H1 (cell line): ENCODE measurements at regions not wholly inside any gene's neighbourhood (a gene's known extent, or its start where the extent isn't known, plus 50 kb on each side); places are given as distances from the start of the nearest gene placed in this dataset.
A peak's percentile ranks its signal among the peaks of the same experiment; 100 is the strongest.

ENCODE experiments used
- CTCF ChIA-PET: fragments of 300-600 bp; sonication (Branson Sonifier 250); formaldehyde crosslinking; loops from one replicate; lab custom pipeline; 2021; ENCODE audit not compliant: partially characterized antibody; lab: Charles Lee
- POLR2A ChIA-PET: fragments of 300-600 bp; sonication (Branson Sonifier 250); formaldehyde crosslinking; loops from one replicate; lab custom pipeline; 2021; ENCODE audit warnings: inconsistent platforms; ENCODE audit not compliant: partially characterized antibody; lab: Charles Lee
- DNase-seq, 2 experiments: peaks; one replicate each; pipeline versions ENCODE4 v3.0.0 to v3.0.0-alpha.2; 2010 to 2022; ENCODE audit warnings: low spot score in 2 of 2, low read depth in 1 of 2, mixed read lengths in 1 of 2
- FAIRE-seq: peaks from 2 replicates; lab custom pipeline; 2011; peaks lifted over from hg19 to GRCh38; lab: Jason Lieb, UNC
- H2AFZ ChIP-seq: 2 replicates; pipeline ENCODE4 v1.8.1; 2012; ENCODE audit warnings: low read length, inconsistent platforms
- H2AK5ac ChIP-seq: 2 replicates; pipeline ENCODE4 v1.6.1; 2013; ENCODE audit warnings: low read depth, low read length
- H2BK120ac ChIP-seq: replicated peaks from 2 replicates; pipeline ENCODE3; 2013; ENCODE audit warnings: low read depth, low read length, inconsistent platforms
- H2BK12ac ChIP-seq: 2 replicates; pipeline ENCODE4 v1.6.1; 2013; ENCODE audit warnings: low read depth, low read length
- H2BK15ac ChIP-seq: 2 replicates; pipeline ENCODE4 v1.6.1; 2013; ENCODE audit warnings: low read length
- H2BK20ac ChIP-seq: 2 replicates; pipeline ENCODE4 v1.6.1; 2013; ENCODE audit warnings: low read length
- H2BK5ac ChIP-seq: 2 replicates; pipeline ENCODE4 v1.6.1; 2013; ENCODE audit warnings: low read depth, low read length
- H3K14ac ChIP-seq: 2 replicates; pipeline ENCODE4 v1.6.1; 2013; ENCODE audit warnings: inconsistent platforms; ENCODE audit not compliant: insufficient read length
- H3K18ac ChIP-seq: 2 replicates; pipeline ENCODE4 v1.6.1; 2013; ENCODE audit warnings: low read length; ENCODE audit errors: extremely low read depth
- H3K23ac ChIP-seq: 2 replicates; pipeline ENCODE4 v1.6.1; 2013; ENCODE audit warnings: inconsistent platforms; ENCODE audit not compliant: insufficient read length
- H3K23me2 ChIP-seq: 2 replicates; pipeline ENCODE4 v1.6.1; 2013; ENCODE audit warnings: low read depth, low read length
- H3K27ac ChIP-seq: 2 replicates; pipeline ENCODE4 v1.6.1; 2011; ENCODE audit warnings: low read depth, low read length, inconsistent platforms
- H3K27me3 ChIP-seq, 4 experiments: replicated peaks in 1 of 4; 1 replicate in 1 of 4; 2 replicates in 3 of 4; pipeline versions ENCODE4 v1.6.1 to v1.8.1; 2011 to 2013; ENCODE audit warnings: low read length in 3 of 4, mild to moderate bottlenecking in 3 of 4, inconsistent platforms in 2 of 4, mixed read lengths in 2 of 4, moderate library complexity in 1 of 4; ENCODE audit not compliant: control insufficient read depth in 3 of 4, insufficient read depth in 3 of 4; ENCODE audit errors: extremely low read depth in 1 of 4
- H3K36me3 ChIP-seq, 4 experiments: 2 replicates each; pipeline versions ENCODE4 v1.6.1 to v1.8.1; 2011 to 2013; ENCODE audit warnings: mild to moderate bottlenecking in 4 of 4, low read length in 3 of 4, moderate library complexity in 2 of 4, control low read depth in 1 of 4, inconsistent platforms in 1 of 4; ENCODE audit not compliant: insufficient read depth in 4 of 4, control insufficient read depth in 2 of 4
- H3K4ac ChIP-seq: replicated peaks from 2 replicates; pipeline ENCODE3; 2013; ENCODE audit warnings: low read length, low read depth, mixed read lengths, inconsistent platforms; ENCODE audit not compliant: insufficient read length
- H3K4me1 ChIP-seq, 4 experiments: replicated peaks in 1 of 4; 1 replicate in 1 of 4; 2 replicates in 3 of 4; pipeline versions ENCODE4 v1.6.1 to v1.8.1; 2011 to 2013; ENCODE audit warnings: low read length in 3 of 4, inconsistent platforms in 2 of 4, mixed read lengths in 1 of 4; ENCODE audit not compliant: insufficient read depth in 4 of 4, control insufficient read depth in 3 of 4
- H3K4me2 ChIP-seq, 2 experiments: 2 replicates each; pipeline versions ENCODE4 v1.6.1 to v1.8.1; 2011 to 2013; ENCODE audit warnings: low read depth in 2 of 2, low read length in 2 of 2, control low read depth in 1 of 2, inconsistent platforms in 1 of 2, mild to moderate bottlenecking in 1 of 2; ENCODE audit not compliant: insufficient read depth in 1 of 2
- H3K4me3 ChIP-seq, 4 experiments: fragments of 200-600, 300-600 bp in 1 of 4; sonication (generic), shearing (Covaris generic), sonication (Bioruptor Twin) in 1 of 4; 2 replicates each; pipeline versions ENCODE4 v1.5.1 to v1.8.1; 2011 to 2016; ENCODE audit warnings: low read length in 4 of 4, low read depth in 3 of 4, control low read depth in 2 of 4, inconsistent platforms in 2 of 4, mild to moderate bottlenecking in 2 of 4, mixed read lengths in 1 of 4, moderate library complexity in 1 of 4; ENCODE audit not compliant: insufficient read depth in 2 of 4; ENCODE audit errors: extremely low read depth in 1 of 4
- H3K56ac ChIP-seq: replicated peaks from 2 replicates; pipeline ENCODE3; 2013; ENCODE audit warnings: low read depth, mild to moderate bottlenecking, mixed read lengths, low read length, inconsistent platforms; ENCODE audit not compliant: insufficient read length
- H3K79me1 ChIP-seq: 2 replicates; pipeline ENCODE4 v1.6.1; 2013; ENCODE audit warnings: low read depth, low read length, control low read depth
- H3K79me2 ChIP-seq, 2 experiments: 2 replicates each; pipeline versions ENCODE4 v1.6.1 to v1.8.1; 2012 to 2013; ENCODE audit warnings: low read length in 2 of 2, mild to moderate bottlenecking in 2 of 2, inconsistent platforms in 1 of 2; ENCODE audit not compliant: insufficient read depth in 2 of 2, control insufficient read depth in 1 of 2
- H3K9ac ChIP-seq, 4 experiments: replicated peaks in 1 of 4; 1 replicate in 1 of 4; 2 replicates in 3 of 4; pipeline versions ENCODE4 v1.6.1 to v1.8.1; 2011 to 2013; ENCODE audit warnings: low read depth in 3 of 4, low read length in 3 of 4, control low read depth in 2 of 4, mild to moderate bottlenecking in 2 of 4, moderate library complexity in 2 of 4, inconsistent platforms in 1 of 4; ENCODE audit errors: extremely low read depth in 1 of 4
- H3K9me3 ChIP-seq, 2 experiments: 2 replicates each; pipeline versions ENCODE4 v1.6.1 to v1.8.1; 2012 to 2013; ENCODE audit warnings: mild to moderate bottlenecking in 2 of 2, moderate library complexity in 2 of 2, control low read depth in 1 of 2, inconsistent platforms in 1 of 2, low read depth in 1 of 2, low read length in 1 of 2, mixed read lengths in 1 of 2; ENCODE audit not compliant: insufficient read depth in 2 of 2
- H4K20me1 ChIP-seq, 2 experiments: replicated peaks in 1 of 2; 2 replicates each; pipeline versions ENCODE3 to v1.8.1; 2011 to 2013; ENCODE audit warnings: inconsistent platforms in 2 of 2, low read length in 2 of 2, mild to moderate bottlenecking in 1 of 2; ENCODE audit not compliant: insufficient read depth in 2 of 2, control insufficient read depth in 1 of 2
- H4K5ac ChIP-seq: 2 replicates; pipeline ENCODE4 v1.6.1; 2013; ENCODE audit warnings: low read length, low read depth, mixed read lengths, inconsistent platforms; ENCODE audit not compliant: insufficient read length
- H4K8ac ChIP-seq: 2 replicates; pipeline ENCODE4 v1.8.0; 2013; ENCODE audit warnings: mild to moderate bottlenecking, moderate library complexity, low read length, inconsistent platforms; ENCODE audit not compliant: insufficient read depth; ENCODE audit errors: extremely low read depth
- H4K91ac ChIP-seq: replicated peaks from 2 replicates; pipeline ENCODE3; 2013; ENCODE audit warnings: low read length, mixed read lengths, inconsistent platforms; ENCODE audit not compliant: insufficient read length
- EZH2 ChIP-seq: fragments of 200-600 bp; sonication (generic); IDR thresholded peaks from 2 replicates; pipeline ENCODE4 v1.7.1; 2012; ENCODE audit warnings: low read depth, mild to moderate bottlenecking, moderate library complexity, low read length, inconsistent platforms; ENCODE audit not compliant: severe bottlenecking
- NRF1 ChIP-seq: IDR thresholded peaks from 2 replicates; pipeline ENCODE4 v1.6.1; 2011; ENCODE audit warnings: mild to moderate bottlenecking, low read depth, low read length, improper control_type of control experiment
- POU5F1 ChIP-seq: IDR thresholded peaks from 2 replicates; pipeline ENCODE4 v1.6.1; 2011; ENCODE audit warnings: low read depth, mild to moderate bottlenecking, low read length, moderate library complexity
- TBP ChIP-seq: IDR thresholded peaks from 2 replicates; pipeline ENCODE4 v1.6.1; 2011; ENCODE audit warnings: low read depth, low read length, improper control_type of control experiment
- WGBS, 2 experiments: shearing (Covaris generic) in 1 of 2; methylation state at CpG; one replicate each; pipeline versions ENCODE4 v1.1.6 to v1.1.7; 2013 to 2015; ENCODE audit warnings: low lambda C conversion rate in 2 of 2, mixed read lengths in 2 of 2, inconsistent platforms in 1 of 2, low coverage in 1 of 2, missing lambda C conversion rate in 1 of 2; ENCODE audit not compliant: insufficient replicate concordance in 2 of 2, insufficient coverage in 1 of 2, insufficient read length in 1 of 2; ENCODE audit errors: extremely low coverage in 1 of 2, missing lambda C conversion rate in 1 of 2; 5-methylcytosine and 5-hydroxymethylcytosine counted together

DNA sequence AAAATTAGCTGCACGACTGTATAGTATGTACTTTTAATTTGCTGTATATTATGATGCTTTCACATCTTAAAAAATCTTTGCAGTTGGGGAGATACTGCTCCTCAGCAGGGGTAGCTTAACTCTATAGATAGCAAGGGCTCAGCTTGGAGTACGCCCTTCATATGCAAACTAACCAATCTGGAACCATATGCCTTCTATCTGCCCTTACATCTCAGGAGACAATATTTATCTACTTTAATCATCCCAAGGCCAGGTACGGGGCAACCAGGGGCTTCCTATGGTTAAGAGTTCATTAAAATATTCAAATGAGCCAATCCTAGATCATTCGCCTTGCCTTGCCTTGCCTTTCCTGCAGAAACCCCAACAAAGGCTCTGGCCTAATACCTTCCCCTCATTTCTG lies 204.1 kb upstream of the ZBTB20 start:
- H3K79me1 ChIP-seq, result no peaks in the 10 kb centered on the region
- no peak overlapping the region for H3K56ac ChIP-seq
- peaks cover 0 to 5% (median 0%) of the 10 kb centered on the region in 4 experiments; a peak in 2 of 7 replicates for H3K4me1 ChIP-seq
- no peak overlapping the region for H3K4ac ChIP-seq
- H3K27ac ChIP-seq, result no peak overlapping the region
- peaks cover 0 to 1% (median 0%) of the 10 kb centered on the region in 4 experiments; a peak in 1 of 7 replicates for H3K27me3 ChIP-seq
- 71% methylated on average over 4 of the region's 4 CpGs; no CpG with 5 or more reads in 1 of the 2 experiments for WGBS, 2 experiments
- H4K20me1 ChIP-seq, result no peaks in the 10 kb centered on the region
- H4K8ac ChIP-seq, result no peak overlapping the region
- TF ChIP-seq TBP (no peak), NRF1 (no peak), EZH2 (no peak), POU5F1 (0 out of 2 replicates have a peak, but pooled peaks have one; percentile 10)
- TF ChIP-seq, all 59 proteins: peak for 1
- Histone ChIP-seq H2BK5ac (no peak overlapping the region), H3K4me3 (peak overlapping the region in 1 of 4 experiments; percentile 2; a peak in 1 of 8 replicates), H3K36me3 (no peaks in the 10 kb centered on the region), H3K23me2 (no peaks in the 10 kb centered on the region), H3K9ac (no peak overlapping the region), H4K5ac (no peak overlapping the region), H2BK120ac (no peak overlapping the region), H3K23ac (no peak overlapping the region), H2AK5ac (no peak overlapping the region), H3K18ac (no peak overlapping the region), H3K4me2 (no peak overlapping the region), H2BK12ac (no peak overlapping the region), H3K9me3 (no peaks in the 10 kb centered on the region), H2BK15ac (no peak overlapping the region), H3K79me2 (no peaks in the 10 kb centered on the region), H2AFZ (no peak overlapping the region), H4K91ac (no peak overlapping the region), H2BK20ac (no peak overlapping the region), H3K14ac (no peak overlapping the region)
- DNase-seq (no peak), FAIRE-seq (no peak)
- ChIA-PET CTCF (no interaction called here), POLR2A (no interaction called here)
